ENCODE measurements at regions not wholly inside any gene's neighbourhood (a gene's known extent, or its start where the extent isn't known, plus 50 kb on each side); places are given as distances from the start of the nearest gene placed in this dataset.

DNA sequence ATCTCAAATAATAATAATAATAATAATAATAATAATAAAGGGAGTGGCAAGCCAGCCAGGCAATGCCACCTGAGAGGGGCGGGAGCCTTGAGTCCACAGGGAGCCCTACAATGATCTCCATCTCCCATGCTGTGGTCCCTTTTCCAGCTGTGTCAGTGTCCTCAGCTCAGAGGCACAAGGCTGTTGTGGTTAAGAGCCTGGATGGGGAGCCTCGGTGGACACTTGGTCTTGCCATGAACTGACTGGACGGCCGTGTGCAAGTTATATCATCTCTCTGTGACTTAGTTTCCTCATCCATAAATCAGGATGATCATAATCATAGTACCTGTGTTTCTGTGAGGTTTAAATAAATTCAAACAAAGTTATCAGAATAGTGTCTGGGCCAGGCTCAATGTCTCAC is 127.8 kb upstream of the TIAM1 start:
- no peaks in the 10 kb centered on the region for H3K27me3 Mint-ChIP-seq

DNA sequence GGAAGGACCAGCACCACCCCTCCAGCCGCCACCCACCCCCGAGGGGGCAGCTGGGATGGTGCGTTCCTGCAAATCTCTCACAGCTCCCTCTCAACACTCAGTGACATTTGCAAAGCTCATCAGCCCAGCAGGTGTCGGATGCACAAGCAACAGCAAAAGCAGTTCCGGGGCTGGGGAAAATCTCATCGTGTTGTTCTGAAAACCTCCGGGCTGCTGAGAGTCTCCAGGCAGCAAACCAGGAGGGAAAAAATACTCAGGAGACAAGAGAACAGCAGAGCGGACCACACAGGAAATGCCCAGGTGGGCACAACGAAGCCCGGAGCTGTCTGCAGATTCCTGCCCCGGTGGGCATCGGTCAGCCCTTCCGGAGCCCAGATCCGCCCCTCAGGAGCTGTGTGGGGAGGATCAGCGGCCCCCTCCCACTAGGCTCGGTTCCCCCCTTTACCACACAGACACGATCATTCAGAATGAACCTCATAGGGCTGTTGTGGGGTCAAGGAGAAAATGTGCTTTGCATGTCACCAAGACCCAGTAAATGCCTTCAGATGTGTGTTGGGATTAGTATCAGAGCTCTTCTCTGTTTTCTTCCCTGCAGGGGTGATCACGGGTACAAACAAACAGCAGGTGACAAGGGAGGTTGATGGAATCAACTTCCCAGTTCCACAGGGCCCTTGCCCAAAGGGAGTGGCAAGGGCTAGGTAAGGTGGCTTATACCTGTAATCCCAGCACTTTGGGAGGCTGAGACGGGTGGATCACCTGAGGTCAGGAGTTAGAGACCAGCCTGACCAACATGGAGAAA is 127.0 kb upstream of the TIAM1 start:
- H3K4me1 Mint-ChIP-seq: no peaks in the 10 kb centered on the region
- H3K9me3 Mint-ChIP-seq: peaks cover 0 to 2% (median 0%) of the 10 kb centered on the region in 8 donors
- intact Hi-C loops (cut with micrococcal nuclease): no loop called here
- H3K27ac Mint-ChIP-seq: no peak overlapping the region
- Histone ChIP-seq H3K4me3 (ENCODE audit: low read length in 2 of 2) (no peak overlapping the region), H3K9me3 (ENCODE audit: control insufficient read depth in 1 of 2, low read length in 2 of 2) (no peaks in the 10 kb centered on the region), H3K27me3 (ENCODE audit: insufficient read depth, low read length) (no peaks in the 10 kb centered on the region), H3K27ac (ENCODE audit: low read depth, low read length) (no peak overlapping the region), H3K4me1 (ENCODE audit: insufficient read depth, low read length) (no peaks in the 10 kb centered on the region), H3K36me3 (ENCODE audit: insufficient read depth, low read length) (no peaks in the 10 kb centered on the region)
- ChIA-PET POLR2A (ENCODE audit: partially characterized antibody) (no interaction called here), CTCF (ENCODE audit: partially characterized antibody) (interaction anchor here (1.5 kb wide), 1 partner anchor 272 kb away, joined by 3 read pairs; no protein-coding TSS in a partner anchor)
- no peaks in the 10 kb centered on the region for H3K36me3 Mint-ChIP-seq
- H3K4me3 Mint-ChIP-seq: no peak overlapping the region
- H3K27me3 Mint-ChIP-seq: no peaks in the 10 kb centered on the region
- DNase-seq: no peak

More for the DNA sequence above, 127.8 kb upstream of the TIAM1 start:
- H3K4me3 Mint-ChIP-seq: no peak overlapping the region
- CTCF ChIA-PET (ENCODE audit: partially characterized antibody): interaction anchor here (1.5 kb wide), 1 partner anchor 273 kb away, joined by 3 read pairs; no protein-coding TSS in a partner anchor
- H3K4me3 ChIP-seq (ENCODE audit: low read length in 2 of 2): no peak overlapping the region
- no peak overlapping the region for H3K27ac Mint-ChIP-seq
- no peaks in the 10 kb centered on the region for H3K36me3 ChIP-seq (ENCODE audit: insufficient read depth, low read length)
- intact Hi-C loops (cut with micrococcal nuclease): no loop called here
- H3K36me3 Mint-ChIP-seq: no peaks in the 10 kb centered on the region
- no peaks in the 10 kb centered on the region for H3K9me3 ChIP-seq (ENCODE audit: control insufficient read depth in 1 of 2, low read length in 2 of 2)
- POLR2A ChIA-PET (ENCODE audit: partially characterized antibody): no interaction called here
- no peaks in the 10 kb centered on the region for H3K4me1 Mint-ChIP-seq
- peaks cover 0 to 2% (median 0%) of the 10 kb centered on the region in 8 donors for H3K9me3 Mint-ChIP-seq
- H3K27me3 ChIP-seq (ENCODE audit: insufficient read depth, low read length): no peaks in the 10 kb centered on the region
- H3K4me1 ChIP-seq (ENCODE audit: insufficient read depth, low read length): no peaks in the 10 kb centered on the region
- no peak for DNase-seq
- no peak overlapping the region for H3K27ac ChIP-seq (ENCODE audit: low read depth, low read length)

DNA sequence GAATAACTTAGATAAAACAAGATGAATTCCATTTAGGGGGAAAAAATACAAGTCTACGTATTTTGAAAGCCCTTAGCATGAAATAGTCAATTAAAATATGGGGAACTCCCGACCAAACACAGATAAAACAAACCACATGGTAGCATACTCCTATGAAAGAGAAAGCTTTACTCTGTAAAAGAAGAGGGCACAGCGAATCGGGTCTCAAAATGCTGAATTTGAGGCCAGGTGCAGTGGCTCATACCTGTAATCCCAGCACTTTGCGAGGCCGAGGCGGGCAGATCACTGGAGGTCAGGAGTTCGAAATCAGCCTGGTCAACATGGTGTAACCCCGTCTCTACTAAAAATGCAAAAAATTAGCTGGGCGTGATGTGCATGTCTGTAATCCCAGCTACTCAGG is 116.9 kb upstream of the TIAM1 start:
- peaks cover 0 to 9% (median 3%) of the 10 kb centered on the region in 4 donors for H3K4me1 Mint-ChIP-seq
- no peaks in the 10 kb centered on the region for H3K27me3 Mint-ChIP-seq
- no peak overlapping the region for H3K27ac ChIP-seq (ENCODE audit: low read depth, low read length)
- DNase-seq: peak in 1 of 5 donors; percentile 20
- intact Hi-C loops (cut with micrococcal nuclease): no loop called here
- CTCF ChIA-PET (ENCODE audit: partially characterized antibody): no interaction called here
- no peaks in the 10 kb centered on the region for H3K36me3 Mint-ChIP-seq
- no peak overlapping the region for H3K27ac Mint-ChIP-seq
- no peaks in the 10 kb centered on the region for H3K27me3 ChIP-seq (ENCODE audit: insufficient read depth, low read length)
- H3K9me3 ChIP-seq (ENCODE audit: control insufficient read depth in 1 of 2, low read length in 2 of 2): no peaks in the 10 kb centered on the region
- POLR2A ChIA-PET (ENCODE audit: partially characterized antibody): no interaction called here
- peak overlapping the region in 2 of 8 donors; percentile 52 to 59 for H3K4me3 Mint-ChIP-seq
- no peaks in the 10 kb centered on the region for H3K9me3 Mint-ChIP-seq
- peaks cover 5% of the 10 kb centered on the region for H3K4me1 ChIP-seq (ENCODE audit: insufficient read depth, low read length)
- no peaks in the 10 kb centered on the region for H3K36me3 ChIP-seq (ENCODE audit: insufficient read depth, low read length)
- H3K4me3 ChIP-seq (ENCODE audit: low read length in 2 of 2): no peak overlapping the region

DNA sequence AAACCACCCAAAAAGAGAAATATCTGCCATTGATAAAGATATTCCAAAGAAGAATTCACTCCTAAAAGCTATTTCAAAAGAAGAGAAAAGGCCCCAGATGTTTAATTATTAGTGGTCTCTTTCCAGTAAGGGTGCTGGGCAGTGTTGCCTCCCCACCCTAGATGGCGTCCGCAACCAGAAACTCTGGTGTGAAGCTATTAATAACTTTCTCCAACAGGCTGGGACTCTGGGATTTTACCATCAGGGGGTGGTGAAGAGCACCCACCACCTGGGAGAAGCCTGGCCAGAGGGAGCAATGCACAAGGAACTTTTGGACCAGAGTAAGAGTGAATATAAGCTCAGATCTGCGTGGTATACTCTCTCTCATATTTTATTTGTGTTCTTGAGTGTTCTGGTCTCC is 115.4 kb upstream of the TIAM1 start:
- intact Hi-C loops (cut with micrococcal nuclease): no loop called here
- Histone ChIP-seq H3K36me3 (ENCODE audit: insufficient read depth, low read length) (no peaks in the 10 kb centered on the region), H3K27ac (ENCODE audit: low read depth, low read length) (no peak overlapping the region), H3K4me1 (ENCODE audit: insufficient read depth, low read length) (peaks cover 5% of the 10 kb centered on the region), H3K9me3 (ENCODE audit: control insufficient read depth in 1 of 2, low read length in 2 of 2) (no peaks in the 10 kb centered on the region), H3K27me3 (ENCODE audit: insufficient read depth, low read length) (no peaks in the 10 kb centered on the region), H3K4me3 (ENCODE audit: low read length in 2 of 2) (no peak overlapping the region)
- Mint-ChIP-seq H3K4me3 (no peak overlapping the region), H3K27me3 (no peaks in the 10 kb centered on the region), H3K27ac (no peak overlapping the region), H3K4me1 (peaks cover 0 to 9% (median 3%) of the 10 kb centered on the region in 4 donors), H3K36me3 (no peaks in the 10 kb centered on the region), H3K9me3 (no peaks in the 10 kb centered on the region)
- no peak for DNase-seq
- ChIA-PET POLR2A (ENCODE audit: partially characterized antibody) (no interaction called here), CTCF (ENCODE audit: partially characterized antibody) (no interaction called here)

DNA sequence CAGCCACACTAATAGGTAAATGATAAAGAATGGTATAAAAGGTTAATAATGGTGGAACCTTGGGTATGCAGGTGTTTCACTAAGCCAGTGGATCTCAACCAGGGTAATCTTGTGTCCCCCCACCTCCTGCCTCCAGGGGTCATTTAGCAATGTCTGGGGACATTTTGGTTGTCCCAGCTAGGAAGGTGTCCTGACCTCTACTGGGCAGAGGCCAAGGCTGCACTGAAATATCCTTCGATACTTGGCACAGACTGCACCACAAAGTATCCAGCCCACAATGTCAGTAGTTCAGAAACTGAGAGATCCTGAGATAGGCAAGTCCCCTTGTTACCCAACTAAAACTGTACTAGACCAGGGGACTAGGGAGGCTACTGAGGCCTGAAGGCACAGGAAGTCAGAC is 113.6 kb upstream of the TIAM1 start:
- Histone ChIP-seq H3K27me3 (ENCODE audit: insufficient read depth, low read length) (no peaks in the 10 kb centered on the region), H3K36me3 (ENCODE audit: insufficient read depth, low read length) (no peaks in the 10 kb centered on the region), H3K4me3 (ENCODE audit: low read length in 2 of 2) (no peak overlapping the region), H3K9me3 (ENCODE audit: control insufficient read depth in 1 of 2, low read length in 2 of 2) (no peaks in the 10 kb centered on the region), H3K4me1 (ENCODE audit: insufficient read depth, low read length) (peaks cover 5% of the 10 kb centered on the region), H3K27ac (ENCODE audit: low read depth, low read length) (no peak overlapping the region)
- Mint-ChIP-seq H3K4me1 (peaks cover 0 to 8% (median 4%) of the 10 kb centered on the region in 4 donors), H3K4me3 (no peak overlapping the region), H3K9me3 (no peaks in the 10 kb centered on the region), H3K27me3 (no peaks in the 10 kb centered on the region), H3K36me3 (no peaks in the 10 kb centered on the region), H3K27ac (no peak overlapping the region)
- POLR2A ChIA-PET (ENCODE audit: partially characterized antibody): no interaction called here
- CTCF ChIA-PET (ENCODE audit: partially characterized antibody): no interaction called here
- DNase-seq: no peak
- intact Hi-C loops (cut with micrococcal nuclease): no loop called here

DNA sequence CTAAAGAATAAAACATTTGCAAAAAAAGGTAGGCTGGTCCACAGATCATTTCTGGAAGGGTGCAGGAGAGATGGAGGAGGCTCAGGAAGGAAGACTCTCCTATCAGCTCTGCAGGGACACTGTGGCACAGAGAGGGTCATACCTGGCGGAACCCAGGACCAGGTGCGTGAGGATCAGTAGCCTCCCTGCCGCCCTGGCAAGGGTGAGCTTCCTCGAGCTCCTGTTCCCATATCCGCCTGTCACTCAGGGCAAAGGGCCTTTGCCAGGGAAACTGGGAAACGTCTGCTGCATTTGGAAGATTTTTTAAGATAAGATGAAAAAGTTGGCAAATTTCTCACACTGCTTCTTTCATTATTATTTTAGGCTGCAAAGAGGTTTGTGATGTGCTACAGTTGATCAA is 112.1 kb upstream of the TIAM1 start:
- Mint-ChIP-seq H3K27ac (no peak overlapping the region), H3K4me1 (peaks cover 0 to 8% (median 4%) of the 10 kb centered on the region in 4 donors), H3K27me3 (no peaks in the 10 kb centered on the region), H3K4me3 (no peak overlapping the region), H3K36me3 (no peaks in the 10 kb centered on the region), H3K9me3 (no peaks in the 10 kb centered on the region)
- Histone ChIP-seq H3K27ac (ENCODE audit: low read depth, low read length) (no peak overlapping the region), H3K27me3 (ENCODE audit: insufficient read depth, low read length) (no peaks in the 10 kb centered on the region), H3K9me3 (ENCODE audit: control insufficient read depth in 1 of 2, low read length in 2 of 2) (no peaks in the 10 kb centered on the region), H3K36me3 (ENCODE audit: insufficient read depth, low read length) (no peaks in the 10 kb centered on the region), H3K4me3 (ENCODE audit: low read length in 2 of 2) (no peak overlapping the region), H3K4me1 (ENCODE audit: insufficient read depth, low read length) (peaks cover 5% of the 10 kb centered on the region)
- DNase-seq: no peak
- ChIA-PET CTCF (ENCODE audit: partially characterized antibody) (no interaction called here), POLR2A (ENCODE audit: partially characterized antibody) (no interaction called here)
- intact Hi-C loops (cut with micrococcal nuclease): no loop called here

DNA sequence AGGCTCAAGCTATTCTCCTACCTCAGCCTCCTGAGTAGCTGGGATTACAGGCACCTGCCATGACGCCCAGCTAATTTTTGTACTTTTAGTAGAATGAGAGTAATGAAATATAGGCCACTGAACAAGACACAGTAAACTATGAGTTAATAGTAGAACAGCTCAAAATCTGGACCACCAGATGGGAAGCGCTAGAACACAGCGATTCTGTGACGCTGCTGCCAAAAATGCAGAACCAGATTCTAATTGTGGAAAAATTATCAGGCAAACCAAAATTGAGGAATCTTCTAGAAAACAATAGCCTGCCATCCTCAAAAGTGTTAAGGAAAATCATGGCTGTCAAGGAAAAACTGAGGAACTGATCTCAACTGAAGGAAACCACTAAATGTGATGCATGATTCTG is 111.4 kb upstream of the TIAM1 start:
- no peak overlapping the region for H3K4me3 ChIP-seq (ENCODE audit: low read length in 2 of 2)
- H3K9me3 Mint-ChIP-seq: no peaks in the 10 kb centered on the region
- no peaks in the 10 kb centered on the region for H3K36me3 Mint-ChIP-seq
- ChIA-PET CTCF (ENCODE audit: partially characterized antibody) (interaction anchor here (1.2 kb wide), 1 partner anchor 11 kb away, joined by 3 read pairs; no protein-coding TSS in a partner anchor), POLR2A (ENCODE audit: partially characterized antibody) (no interaction called here)
- DNase-seq: no peak
- no peaks in the 10 kb centered on the region for H3K4me1 ChIP-seq (ENCODE audit: insufficient read depth, low read length)
- peaks cover 0 to 5% (median under 1%) of the 10 kb centered on the region in 4 donors for H3K4me1 Mint-ChIP-seq
- H3K27ac Mint-ChIP-seq: no peak overlapping the region
- no peaks in the 10 kb centered on the region for H3K27me3 ChIP-seq (ENCODE audit: insufficient read depth, low read length)
- H3K4me3 Mint-ChIP-seq: no peak overlapping the region
- H3K27ac ChIP-seq (ENCODE audit: low read depth, low read length): no peak overlapping the region
- H3K27me3 Mint-ChIP-seq: no peaks in the 10 kb centered on the region
- no peaks in the 10 kb centered on the region for H3K9me3 ChIP-seq (ENCODE audit: control insufficient read depth in 1 of 2, low read length in 2 of 2)
- no peaks in the 10 kb centered on the region for H3K36me3 ChIP-seq (ENCODE audit: insufficient read depth, low read length)
- intact Hi-C loops (cut with micrococcal nuclease): no loop called here

Measured in CD4-positive, alpha-beta memory T cell (primary cell).